A673 (cell line): ENCODE measurements at regions not wholly inside any gene's neighbourhood (a gene's known extent, or its start where the extent isn't known, plus 50 kb on each side); places are given as distances from the start of the nearest gene placed in this dataset.

Experiments used
- CTCF ChIP-seq: fragments of 300-800, 200-600 bp; sonication (generic); conservative IDR thresholded peaks from 2 replicates; pipeline ENCODE4 v1.5.1; 2017; ENCODE audit warnings: low read depth, mild to moderate bottlenecking, antibody characterized with exemption, low read length, moderate library complexity, mixed read lengths
- EZH2 ChIP-seq: fragments of 200-600 bp; sonication (generic); IDR thresholded peaks from 2 replicates; pipeline ENCODE4 v1.6.1; 2017; ENCODE audit warnings: borderline replicate concordance, low read depth, mild to moderate bottlenecking, mixed read lengths, antibody characterized with exemption, low read length; ENCODE audit not compliant: poor library complexity, severe bottlenecking

GRCh38 chrX:18099745-18100144 is 120.9 kb downstream of the BEND2 start:
- TF ChIP-seq CTCF (no peak), EZH2 (no peak)
